Activated naive CD8-positive, alpha-beta T cell treated with anti-CD3 and anti-CD28 coated beads, Interleukin-2, amount 10 ng/mL, durations not matched to agents 7 days and 5 days (primary cell): ENCODE measurements at regions not wholly inside any gene's neighbourhood (a gene's known extent, or its start where the extent isn't known, plus 50 kb on each side); places are given as distances from the start of the nearest gene placed in this dataset.

Experiments
- ATAC-seq: fragments of 150-1000 bp; cut with Tn5 transposase; one replicate; pipeline ENCODE4 v1.10.0; 2021; ENCODE audit warnings: low read depth, moderate library complexity
- POLR2A ChIA-PET: fragments of 350-600 bp; sonication (Branson Sonifier 250); formaldehyde crosslinking; loops from one replicate; lab custom pipeline; 2021; ENCODE audit warnings: antibody characterized with exemption; lab: Charles Lee
- DNase-seq: peaks from one replicate; pipeline ENCODE4 v3.0.0; 2021
- H3K27ac Mint-ChIP-seq: one replicate; pipeline ENCODE4 v1.8.0; 2022; ENCODE audit warnings: mild to moderate bottlenecking, mixed read lengths
- H3K27me3 Mint-ChIP-seq: one replicate; pipeline ENCODE4 v1.8.0; 2022; ENCODE audit warnings: mild to moderate bottlenecking, moderate library complexity, mixed read lengths
- H3K36me3 Mint-ChIP-seq: one replicate; pipeline ENCODE4 v1.8.0; 2021; ENCODE audit warnings: mild to moderate bottlenecking, mixed read lengths
- H3K4me1 Mint-ChIP-seq: one replicate; pipeline ENCODE4 v1.8.0; 2021; ENCODE audit warnings: mixed read lengths
- H3K4me3 Mint-ChIP-seq: one replicate; pipeline ENCODE4 v1.8.0; 2022; ENCODE audit warnings: mild to moderate bottlenecking, moderate library complexity, mixed read lengths
- H3K9me3 Mint-ChIP-seq: one replicate; pipeline ENCODE4 v1.8.0; 2021; ENCODE audit warnings: mixed read lengths

DNA sequence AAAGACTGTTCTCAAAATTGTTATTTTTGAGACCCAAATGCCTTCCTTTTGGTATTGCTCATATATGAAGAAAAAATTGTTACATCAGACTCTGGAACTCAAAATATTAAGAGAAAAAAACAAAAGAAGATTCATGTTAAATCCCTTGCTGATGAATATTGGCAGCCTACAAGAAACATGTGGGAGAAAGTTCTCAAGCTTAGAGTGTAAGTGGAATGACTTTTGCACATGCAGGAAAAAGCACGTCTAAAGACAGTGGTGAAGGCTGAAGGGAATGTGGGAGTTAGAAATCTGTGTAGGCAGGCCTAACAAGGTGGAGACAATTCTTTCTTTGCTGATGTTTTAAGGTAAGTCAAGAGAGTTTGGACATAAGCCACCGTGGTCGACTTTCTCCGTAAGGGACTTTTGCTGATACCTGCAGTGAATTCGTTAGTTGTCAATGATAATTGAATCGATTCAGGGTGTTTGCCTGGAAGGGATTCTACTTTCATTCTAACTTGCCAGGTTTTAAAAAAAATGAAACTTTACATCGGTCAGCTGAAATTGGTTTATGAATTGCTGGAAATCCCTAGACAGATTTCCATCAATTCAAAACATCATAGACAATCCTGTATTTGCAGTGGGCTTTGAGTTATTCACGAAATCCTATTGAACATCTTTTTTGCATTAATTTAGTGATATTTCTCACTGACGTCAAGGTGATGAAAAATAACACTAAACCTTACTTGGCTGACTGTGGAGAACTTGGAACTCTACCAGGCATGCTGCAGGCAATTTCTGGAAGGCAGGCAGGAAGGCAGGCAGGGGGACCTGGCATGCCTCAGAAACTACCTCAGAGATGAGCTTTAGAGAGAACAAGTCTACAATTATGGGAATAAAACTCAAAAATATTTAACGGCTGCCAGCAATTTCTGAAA is 359.1 kb upstream of the ADAMTSL1 start:
- POLR2A ChIA-PET: no interaction called here
- H3K27ac Mint-ChIP-seq: no peak overlapping the region
- H3K4me1 Mint-ChIP-seq: no peaks in the 10 kb centered on the region
- H3K27me3 Mint-ChIP-seq: no peaks in the 10 kb centered on the region
- ATAC-seq: no peak
- H3K36me3 Mint-ChIP-seq: no peaks in the 10 kb centered on the region
- H3K9me3 Mint-ChIP-seq: peaks cover 3% of the 10 kb centered on the region
- H3K4me3 Mint-ChIP-seq: no peak overlapping the region
- DNase-seq: no peak

DNA sequence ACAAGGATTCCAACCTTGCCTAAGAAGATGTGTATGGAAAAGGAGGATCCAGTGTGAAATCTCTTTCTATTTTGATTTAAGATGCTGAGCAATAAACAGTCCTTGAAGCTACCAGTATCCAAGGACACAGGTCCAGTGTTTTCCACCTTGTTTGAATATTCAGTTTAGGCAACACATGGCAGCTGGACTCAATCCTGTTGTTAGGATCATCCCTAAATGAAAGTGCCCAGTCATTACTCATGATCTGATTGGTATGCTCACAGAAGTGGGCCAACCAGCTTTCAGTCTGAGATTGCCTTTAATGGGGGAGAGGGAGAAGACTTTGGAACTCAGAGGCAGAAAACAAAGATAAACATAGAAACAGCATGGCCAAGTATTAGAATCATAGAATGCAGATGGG is 355.7 kb upstream of the ADAMTSL1 start:
- POLR2A ChIA-PET: no interaction called here
- Mint-ChIP-seq H3K36me3 (no peaks in the 10 kb centered on the region), H3K4me1 (no peaks in the 10 kb centered on the region), H3K4me3 (no peak overlapping the region), H3K27me3 (no peaks in the 10 kb centered on the region), H3K9me3 (peaks cover 1% of the 10 kb centered on the region), H3K27ac (no peak overlapping the region)
- ATAC-seq (no peak), DNase-seq (no peak)

DNA sequence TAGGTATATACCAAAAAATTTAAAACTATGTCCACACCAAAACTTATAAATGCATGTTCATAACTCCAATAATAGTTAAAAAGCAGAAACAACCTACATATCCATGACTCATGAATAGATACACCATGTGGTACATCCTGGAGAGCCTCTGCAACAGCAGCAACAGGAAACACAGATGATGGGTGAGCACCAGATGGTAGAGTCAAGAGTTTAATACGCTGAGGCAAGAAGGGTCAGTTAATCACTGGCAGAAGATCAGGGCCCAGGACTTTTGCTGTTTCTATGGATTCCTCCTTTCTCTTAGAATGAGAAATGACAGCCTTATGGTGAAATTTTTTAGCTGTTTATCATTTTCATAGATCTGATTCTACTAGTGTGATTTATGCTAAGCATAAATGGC is 351.8 kb upstream of the ADAMTSL1 start:
- no peaks in the 10 kb centered on the region for H3K36me3 Mint-ChIP-seq
- H3K4me3 Mint-ChIP-seq: no peak overlapping the region
- DNase-seq: no peak
- POLR2A ChIA-PET: no interaction called here
- H3K4me1 Mint-ChIP-seq: no peaks in the 10 kb centered on the region
- no peaks in the 10 kb centered on the region for H3K27me3 Mint-ChIP-seq
- H3K9me3 Mint-ChIP-seq: no peaks in the 10 kb centered on the region
- H3K27ac Mint-ChIP-seq: no peak overlapping the region
- ATAC-seq: no peak

DNA sequence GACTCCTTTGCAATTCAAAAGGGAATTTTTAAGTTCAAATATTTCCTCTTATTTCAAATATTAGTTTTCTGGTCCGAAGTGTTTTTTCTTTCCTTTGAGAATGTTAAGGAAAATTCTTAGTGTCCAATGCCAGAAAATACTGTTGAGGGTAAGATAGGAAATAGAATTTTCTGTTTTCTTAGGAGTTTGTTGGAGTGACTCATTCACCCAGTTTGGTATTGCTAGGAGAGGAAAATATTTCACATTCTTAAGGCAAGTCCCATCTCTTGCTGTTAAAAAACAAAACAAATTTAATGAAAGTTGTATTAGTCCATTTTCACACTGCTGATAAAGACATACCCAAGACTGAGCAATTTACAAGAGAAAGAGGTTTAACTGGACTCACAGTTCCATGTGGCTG is 349.2 kb upstream of the ADAMTSL1 start:
- Mint-ChIP-seq H3K4me1 (no peaks in the 10 kb centered on the region), H3K36me3 (no peaks in the 10 kb centered on the region), H3K4me3 (no peak overlapping the region), H3K9me3 (no peaks in the 10 kb centered on the region), H3K27me3 (no peaks in the 10 kb centered on the region), H3K27ac (no peak overlapping the region)
- POLR2A ChIA-PET: no interaction called here
- no peak for ATAC-seq
- no peak for DNase-seq

DNA sequence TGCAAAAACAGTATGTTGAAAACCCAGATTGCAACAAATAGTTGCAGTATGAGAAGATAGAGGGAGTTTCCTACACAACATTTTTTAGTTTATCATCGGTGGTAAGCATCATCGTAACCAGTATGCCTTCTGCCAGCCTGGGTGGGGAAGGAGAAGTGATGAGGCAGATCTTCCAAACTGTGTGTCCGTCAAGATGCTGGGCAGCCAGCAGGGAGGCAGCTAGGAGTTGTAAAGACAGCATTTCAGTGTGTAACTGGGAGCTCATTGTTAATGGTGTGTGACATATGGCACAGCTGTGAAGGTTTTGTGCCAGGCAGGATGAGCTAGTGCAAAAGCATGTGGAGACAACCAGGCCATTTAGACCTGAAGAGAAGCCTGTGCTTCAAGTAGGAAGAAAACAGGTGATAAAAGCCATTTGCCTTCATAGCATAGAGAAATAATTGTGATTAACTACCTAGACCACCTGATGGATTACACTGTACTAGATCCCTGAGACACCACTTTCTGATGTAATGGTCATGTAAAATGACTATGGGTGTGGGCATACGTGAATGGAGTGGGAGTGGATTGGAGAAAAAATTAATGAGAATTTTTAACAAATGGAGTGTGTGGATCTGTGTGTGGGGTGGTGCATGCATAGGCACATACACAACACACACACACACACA is 347.0 kb upstream of the ADAMTSL1 start:
- no peaks in the 10 kb centered on the region for H3K4me1 Mint-ChIP-seq
- no peak overlapping the region for H3K4me3 Mint-ChIP-seq
- H3K9me3 Mint-ChIP-seq: no peaks in the 10 kb centered on the region
- no peak overlapping the region for H3K27ac Mint-ChIP-seq
- no peaks in the 10 kb centered on the region for H3K36me3 Mint-ChIP-seq
- no peak for ATAC-seq
- no peak for DNase-seq
- POLR2A ChIA-PET: no interaction called here
- H3K27me3 Mint-ChIP-seq: no peaks in the 10 kb centered on the region

DNA sequence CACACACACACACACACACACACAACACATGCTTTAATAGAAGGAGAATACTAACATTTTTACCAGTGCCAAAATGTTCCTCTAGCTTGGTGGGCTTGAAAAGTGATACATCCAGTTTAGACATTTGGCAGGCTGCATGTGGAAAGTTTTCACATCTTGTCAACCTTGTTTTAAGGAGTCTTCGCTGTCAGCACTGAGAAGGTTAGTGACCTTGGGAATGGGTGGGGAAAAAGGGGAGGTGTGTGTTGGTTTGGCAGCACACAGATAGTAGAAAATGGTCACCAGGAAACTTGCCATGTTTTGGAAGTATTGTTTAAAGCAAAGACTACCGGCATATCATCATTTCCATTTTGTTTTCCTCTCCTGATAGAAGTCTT is 346.5 kb upstream of the ADAMTSL1 start:
- POLR2A ChIA-PET: no interaction called here
- DNase-seq (no peak), ATAC-seq (no peak)
- Mint-ChIP-seq H3K36me3 (no peaks in the 10 kb centered on the region), H3K4me3 (no peak overlapping the region), H3K27me3 (no peaks in the 10 kb centered on the region), H3K27ac (no peak overlapping the region), H3K9me3 (no peaks in the 10 kb centered on the region), H3K4me1 (no peaks in the 10 kb centered on the region)

DNA sequence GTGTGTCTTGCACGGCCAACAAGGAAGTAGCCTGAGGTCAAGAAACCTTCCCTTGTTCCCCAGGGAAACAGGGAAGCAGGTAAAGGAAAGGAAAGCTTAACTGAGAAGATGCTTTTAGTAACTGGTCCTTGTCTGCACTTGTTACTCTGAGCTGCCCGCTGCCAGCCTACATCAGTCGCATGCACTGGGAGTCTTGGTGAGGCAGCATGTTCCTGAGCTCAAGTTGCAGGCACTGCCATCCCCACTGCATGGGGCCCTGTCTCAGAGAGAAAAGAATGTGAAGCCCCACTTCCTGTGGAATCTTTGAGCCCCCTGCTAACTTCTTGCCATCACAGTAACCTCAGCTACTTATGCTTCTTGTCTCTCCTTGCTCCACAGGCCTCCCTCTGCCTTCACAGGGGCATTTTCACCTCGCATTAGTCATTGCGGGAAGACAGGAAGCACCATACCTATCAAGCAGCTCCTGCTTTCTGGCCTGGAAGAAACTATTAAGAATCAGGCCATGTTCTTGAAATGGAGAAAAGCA is 344.1 kb upstream of the ADAMTSL1 start:
- DNase-seq: no peak
- POLR2A ChIA-PET: no interaction called here
- Mint-ChIP-seq H3K27ac (no peak overlapping the region), H3K9me3 (no peaks in the 10 kb centered on the region), H3K4me1 (no peaks in the 10 kb centered on the region), H3K4me3 (no peak overlapping the region), H3K27me3 (no peaks in the 10 kb centered on the region), H3K36me3 (no peaks in the 10 kb centered on the region)
- ATAC-seq: no peak

DNA sequence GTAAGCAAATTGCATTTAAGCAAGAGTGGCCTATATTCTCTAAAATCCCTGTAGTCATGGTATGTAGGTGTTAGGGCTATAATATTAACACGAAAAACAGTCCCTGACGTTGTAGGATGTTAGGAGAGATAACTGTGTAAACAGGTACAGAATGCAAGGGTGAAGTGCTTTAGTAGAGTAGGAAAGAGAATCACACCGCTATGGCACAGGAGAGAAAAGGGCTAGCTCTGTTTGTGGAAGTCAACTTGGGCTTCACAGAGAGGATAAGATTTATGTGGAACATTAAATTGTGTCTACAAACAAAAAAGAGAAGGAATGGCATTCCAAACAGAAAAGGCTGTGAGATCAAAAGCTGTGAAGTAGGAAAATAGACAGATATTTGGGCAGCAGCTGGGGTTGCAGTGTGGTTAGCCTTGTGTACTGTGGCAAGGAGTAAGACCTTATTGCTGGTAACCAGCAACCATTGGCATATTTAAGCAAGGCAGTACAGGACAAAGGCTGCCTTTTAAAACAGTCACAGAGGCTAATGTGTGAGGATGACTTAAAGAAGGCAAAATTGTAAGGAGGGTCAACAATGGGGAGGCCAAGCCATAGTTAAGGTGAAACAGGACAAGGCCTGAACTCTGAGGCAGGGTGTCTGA is 337.5 kb upstream of the ADAMTSL1 start:
- Mint-ChIP-seq H3K9me3 (peaks cover 3% of the 10 kb centered on the region), H3K4me3 (no peak overlapping the region), H3K27ac (no peak overlapping the region), H3K36me3 (no peaks in the 10 kb centered on the region), H3K27me3 (no peaks in the 10 kb centered on the region), H3K4me1 (no peaks in the 10 kb centered on the region)
- DNase-seq (no peak), ATAC-seq (no peak)
- POLR2A ChIA-PET: no interaction called here

DNA sequence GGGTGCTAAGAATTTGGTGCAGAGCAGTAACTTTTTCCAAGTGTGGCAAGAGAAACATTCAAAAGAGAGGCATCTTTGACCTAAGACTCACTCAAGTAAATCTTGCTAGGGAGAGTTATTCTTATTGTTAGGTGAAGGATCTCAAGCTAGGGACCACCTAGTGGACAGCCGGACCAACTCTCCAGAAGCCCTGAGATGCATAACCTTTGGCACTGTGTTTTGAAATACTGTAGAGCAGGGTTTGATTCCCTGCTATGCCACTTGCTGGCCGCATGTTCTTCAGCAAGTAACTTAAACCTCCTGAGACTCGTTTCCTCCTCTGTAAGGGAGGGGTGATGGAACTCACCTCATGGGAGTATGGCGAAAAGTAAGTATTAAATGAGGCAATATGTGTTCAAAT is 336.1 kb upstream of the ADAMTSL1 start:
- Mint-ChIP-seq H3K9me3 (peaks cover 3% of the 10 kb centered on the region), H3K4me3 (no peak overlapping the region), H3K4me1 (no peaks in the 10 kb centered on the region), H3K36me3 (no peaks in the 10 kb centered on the region), H3K27ac (no peak overlapping the region), H3K27me3 (no peaks in the 10 kb centered on the region)
- no peak for ATAC-seq
- POLR2A ChIA-PET: no interaction called here
- no peak for DNase-seq

DNA sequence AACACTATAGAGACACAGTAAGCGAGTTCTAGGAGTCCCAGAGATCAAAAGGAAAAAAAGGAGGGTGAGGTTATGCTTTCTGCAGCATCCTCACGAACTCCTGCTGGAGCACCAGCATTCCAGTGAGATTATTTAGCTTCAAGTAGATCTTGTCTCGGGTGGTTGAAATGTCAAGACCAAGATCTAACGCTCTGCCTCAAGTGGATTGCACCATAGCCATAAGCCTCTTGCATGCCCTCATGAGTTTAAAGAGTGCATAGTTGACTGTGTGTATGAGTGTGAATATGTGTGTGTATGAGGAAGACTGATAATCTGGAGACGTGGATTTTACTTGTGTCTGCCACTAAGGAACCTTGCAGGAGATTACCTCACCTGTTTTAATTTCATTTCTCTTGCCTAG is 335.3 kb upstream of the ADAMTSL1 start:
- Mint-ChIP-seq H3K27me3 (no peaks in the 10 kb centered on the region), H3K9me3 (peaks cover 3% of the 10 kb centered on the region), H3K4me1 (no peaks in the 10 kb centered on the region), H3K27ac (no peak overlapping the region), H3K4me3 (no peak overlapping the region), H3K36me3 (no peaks in the 10 kb centered on the region)
- DNase-seq (no peak), ATAC-seq (no peak)
- POLR2A ChIA-PET: no interaction called here

DNA sequence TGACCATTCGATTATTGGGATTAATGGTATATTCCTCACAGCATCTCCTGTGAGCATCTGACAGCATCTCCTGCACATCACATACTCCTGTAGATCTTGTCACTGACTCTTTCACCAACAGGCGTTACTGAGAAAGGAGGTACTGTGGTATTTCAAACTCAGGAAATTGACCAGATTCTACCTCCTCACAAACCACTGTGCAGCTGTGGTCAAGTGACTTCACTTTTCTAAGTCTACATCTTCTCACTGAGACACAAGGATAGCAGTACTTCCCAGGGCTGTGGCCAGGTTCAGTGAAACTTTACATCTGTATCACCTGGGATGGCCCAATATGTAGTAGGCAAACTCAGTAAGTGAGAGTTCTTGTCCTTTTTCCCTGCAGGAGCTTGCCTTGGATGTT is 332.3 kb upstream of the ADAMTSL1 start:
- H3K36me3 Mint-ChIP-seq: no peaks in the 10 kb centered on the region
- no peaks in the 10 kb centered on the region for H3K27me3 Mint-ChIP-seq
- H3K9me3 Mint-ChIP-seq: peaks cover 3% of the 10 kb centered on the region
- DNase-seq: no peak
- POLR2A ChIA-PET: no interaction called here
- H3K27ac Mint-ChIP-seq: no peak overlapping the region
- ATAC-seq: no peak
- no peak overlapping the region for H3K4me3 Mint-ChIP-seq
- no peaks in the 10 kb centered on the region for H3K4me1 Mint-ChIP-seq

DNA sequence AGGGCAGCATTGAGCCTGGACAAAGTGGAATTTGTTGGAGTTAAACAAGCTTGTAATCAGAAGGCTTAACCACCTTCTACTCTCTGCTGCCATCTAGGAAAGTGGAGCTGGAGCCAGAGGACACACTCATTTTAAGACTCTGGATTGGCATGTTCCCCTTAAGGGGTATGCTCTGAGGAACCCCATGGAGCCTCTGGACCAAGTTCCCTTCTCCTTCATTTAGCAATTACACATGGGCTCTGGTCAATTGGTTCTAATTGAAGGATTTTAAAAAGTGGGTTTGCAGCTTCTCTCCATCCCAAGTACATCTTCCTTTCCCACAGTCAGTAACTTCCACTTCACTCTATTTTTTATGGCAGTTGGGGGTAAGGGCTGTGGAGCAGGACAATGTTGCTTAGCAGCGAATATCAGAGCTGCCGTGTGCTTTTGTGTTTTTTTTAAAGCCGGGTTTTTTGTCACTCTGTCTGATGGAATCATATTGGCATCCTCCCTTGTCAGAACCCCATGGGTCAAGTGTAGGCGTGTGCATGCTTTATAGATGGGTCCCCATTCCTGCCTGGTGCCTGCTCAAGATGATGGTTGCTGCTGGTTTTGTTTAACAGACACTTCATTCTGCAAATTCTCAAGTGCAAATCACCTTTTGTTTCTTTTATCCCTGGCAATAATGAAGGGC is 330.7 kb upstream of the ADAMTSL1 start:
- no peak overlapping the region for H3K27ac Mint-ChIP-seq
- ATAC-seq: no peak
- H3K4me3 Mint-ChIP-seq: no peak overlapping the region
- POLR2A ChIA-PET: no interaction called here
- no peaks in the 10 kb centered on the region for H3K36me3 Mint-ChIP-seq
- H3K27me3 Mint-ChIP-seq: no peaks in the 10 kb centered on the region
- H3K9me3 Mint-ChIP-seq: peaks cover 3% of the 10 kb centered on the region
- DNase-seq: no peak
- no peaks in the 10 kb centered on the region for H3K4me1 Mint-ChIP-seq

DNA sequence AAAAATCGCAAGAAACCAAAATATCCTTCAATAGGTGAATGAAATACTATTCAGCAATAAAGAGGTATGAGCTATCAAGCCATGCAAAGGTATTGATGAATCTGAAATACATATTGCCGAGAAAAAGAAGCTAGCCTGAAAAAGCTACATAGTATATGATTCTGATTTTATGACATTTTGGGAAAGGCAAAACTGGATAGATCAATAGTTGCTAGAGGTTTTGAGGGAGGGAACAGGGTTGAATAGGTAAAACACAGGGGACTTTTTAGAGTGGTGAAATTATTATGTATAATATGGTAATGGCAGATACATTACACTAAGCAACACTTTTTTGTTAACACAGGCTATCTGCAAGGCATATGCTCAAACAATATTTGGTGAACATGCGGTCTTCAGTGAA is 327.6 kb upstream of the ADAMTSL1 start:
- H3K27ac Mint-ChIP-seq: no peak overlapping the region
- H3K27me3 Mint-ChIP-seq: no peaks in the 10 kb centered on the region
- no peak overlapping the region for H3K4me3 Mint-ChIP-seq
- no peaks in the 10 kb centered on the region for H3K36me3 Mint-ChIP-seq
- no peaks in the 10 kb centered on the region for H3K9me3 Mint-ChIP-seq
- DNase-seq (no peak), ATAC-seq (no peak)
- H3K4me1 Mint-ChIP-seq: no peaks in the 10 kb centered on the region
- POLR2A ChIA-PET: no interaction called here
